SJCRH30 (cell line): ENCODE measurements at regions not wholly inside any gene's neighbourhood (a gene's known extent, or its start where the extent isn't known, plus 50 kb on each side); places are given as distances from the start of the nearest gene placed in this dataset.
"Not testable (repeated sequence)": the region's sequence is repeated elsewhere in the genome, so short reads cannot be mapped to it uniquely, and the experiment has no call there.

ENCODE experiments used
- DNase-seq, 2 experiments: peaks; one replicate each; pipeline ENCODE4 v3.0.0-alpha.2; 2015 to 2020
- H3K27ac ChIP-seq: fragments of 250-450 bp; sonication (Bioruptor Pico); 2 replicates; pipeline ENCODE4 v1.5.1; 2020; ENCODE audit warnings: mild to moderate bottlenecking, moderate library complexity
- H3K27me3 ChIP-seq: fragments of 250-450 bp; sonication (Bioruptor Pico); 2 replicates; pipeline ENCODE4 v1.5.1; 2020; ENCODE audit warnings: mild to moderate bottlenecking, moderate library complexity
- H3K36me3 ChIP-seq: fragments of 250-450 bp; sonication (Bioruptor Pico); 2 replicates; pipeline ENCODE4 v1.5.1; 2020; ENCODE audit warnings: mild to moderate bottlenecking, moderate library complexity
- H3K4me1 ChIP-seq: fragments of 250-450 bp; sonication (Bioruptor Pico); 2 replicates; pipeline ENCODE4 v1.5.1; 2020; ENCODE audit warnings: mild to moderate bottlenecking, moderate library complexity
- H3K4me3 ChIP-seq: fragments of 250-450 bp; sonication (Bioruptor Pico); 2 replicates; pipeline ENCODE4 v1.5.1; 2020; ENCODE audit warnings: mild to moderate bottlenecking, moderate library complexity
- H3K9me3 ChIP-seq: fragments of 250-450 bp; sonication (Bioruptor Pico); replicated peaks from 2 replicates; pipeline ENCODE4 v1.5.1; 2020; ENCODE audit warnings: mild to moderate bottlenecking, moderate library complexity

GRCh38 chr2:14774436-14774968 is 142.0 kb downstream of the LRATD1 start:
- H3K27ac ChIP-seq = no peak overlapping the region
- no peaks in the 10 kb centered on the region for H3K9me3 ChIP-seq
- H3K36me3 ChIP-seq = no peaks in the 10 kb centered on the region
- no peak for DNase-seq
- 0 out of 2 replicates have a peak, but pooled peaks cover 6% of the 10 kb centered on the region for H3K27me3 ChIP-seq
- no peaks in the 10 kb centered on the region for H3K4me1 ChIP-seq
- H3K4me3 ChIP-seq = no peak overlapping the region

GRCh38 chr2:14776216-14776615 is 143.7 kb downstream of the LRATD1 start:
- Histone ChIP-seq H3K27ac (no peak overlapping the region), H3K4me3 (no peak overlapping the region), H3K9me3 (no peaks in the 10 kb centered on the region), H3K27me3 (0 out of 2 replicates have a peak, but pooled peaks cover 6% of the 10 kb centered on the region), H3K36me3 (no peaks in the 10 kb centered on the region), H3K4me1 (no peaks in the 10 kb centered on the region)
- no peak for DNase-seq

GRCh38 chr2:14778015-14778414 is 145.5 kb downstream of the LRATD1 start:
- Histone ChIP-seq H3K4me3 (no peak overlapping the region), H3K4me1 (no peaks in the 10 kb centered on the region), H3K9me3 (no peaks in the 10 kb centered on the region), H3K27me3 (0 out of 2 replicates have a peak, but pooled peaks cover 6% of the 10 kb centered on the region), H3K27ac (no peak overlapping the region), H3K36me3 (no peaks in the 10 kb centered on the region)
- no peak for DNase-seq

- DNase-seq = no peak
- H3K9me3 ChIP-seq = no peaks in the 10 kb centered on the region
- 0 out of 2 replicates have a peak, but pooled peaks cover under 1% of the 10 kb centered on the region for H3K27me3 ChIP-seq
- H3K4me3 ChIP-seq = no peak overlapping the region
- H3K27ac ChIP-seq = no peak overlapping the region
- H3K4me1 ChIP-seq = no peaks in the 10 kb centered on the region
- H3K36me3 ChIP-seq = no peaks in the 10 kb centered on the region
These were observed 146.7 kb downstream of the LRATD1 start for GRCh38 chr2:14779252-14779651.

GRCh38 chr2:14781142-14781541 is 148.6 kb downstream of the LRATD1 start:
- no peak overlapping the region for H3K4me3 ChIP-seq
- no peaks in the 10 kb centered on the region for H3K27me3 ChIP-seq
- no peak for DNase-seq
- H3K27ac ChIP-seq = no peak overlapping the region
- no peaks in the 10 kb centered on the region for H3K4me1 ChIP-seq
- H3K9me3 ChIP-seq = no peaks in the 10 kb centered on the region
- H3K36me3 ChIP-seq = no peaks in the 10 kb centered on the region

- not testable (repeated sequence) for H3K27ac ChIP-seq, H3K36me3 ChIP-seq, H3K4me1 ChIP-seq, H3K9me3 ChIP-seq, H3K4me3 ChIP-seq, DNase-seq, H3K27me3 ChIP-seq
These were observed 156.3 kb downstream of the LRATD1 start for GRCh38 chr2:14788814-14789213.

- no peak for DNase-seq
- Histone ChIP-seq H3K9me3 (no peaks in the 10 kb centered on the region), H3K4me1 (no peaks in the 10 kb centered on the region), H3K27me3 (no peaks in the 10 kb centered on the region), H3K27ac (no peak overlapping the region), H3K36me3 (no peaks in the 10 kb centered on the region), H3K4me3 (no peak overlapping the region)
These were observed 157.6 kb downstream of the LRATD1 start for GRCh38 chr2:14790041-14790640.

- no peak for DNase-seq
- H3K4me1 ChIP-seq = peaks cover 3% of the 10 kb centered on the region; the same call in 1 of the 2 replicates
- no peak overlapping the region for H3K4me3 ChIP-seq
- H3K36me3 ChIP-seq = no peaks in the 10 kb centered on the region
- no peaks in the 10 kb centered on the region for H3K9me3 ChIP-seq
- no peak overlapping the region for H3K27ac ChIP-seq
- no peaks in the 10 kb centered on the region for H3K27me3 ChIP-seq
These were observed 171.5 kb downstream of the LRATD1 start for GRCh38 chr2:14803994-14804393.

- DNase-seq = peak; percentile 13 to 61
- no peaks in the 10 kb centered on the region for H3K27me3 ChIP-seq
- H3K4me1 ChIP-seq = peaks cover 3% of the 10 kb centered on the region; the same call in 1 of the 2 replicates
- H3K9me3 ChIP-seq = no peaks in the 10 kb centered on the region
- no peaks in the 10 kb centered on the region for H3K36me3 ChIP-seq
- H3K4me3 ChIP-seq = no peak overlapping the region
- no peak overlapping the region for H3K27ac ChIP-seq
These were observed 172.4 kb downstream of the LRATD1 start for GRCh38 chr2:14804902-14805301.

GRCh38 chr2:14806613-14807012 is 174.1 kb downstream of the LRATD1 start:
- H3K27ac ChIP-seq = no peak overlapping the region
- H3K36me3 ChIP-seq = no peaks in the 10 kb centered on the region
- H3K27me3 ChIP-seq = no peaks in the 10 kb centered on the region
- peaks cover 3% of the 10 kb centered on the region; the same call in 1 of the 2 replicates for H3K4me1 ChIP-seq
- no peaks in the 10 kb centered on the region for H3K9me3 ChIP-seq
- DNase-seq = no peak
- no peak overlapping the region for H3K4me3 ChIP-seq

GRCh38 chr2:14815201-14815600 is 182.7 kb downstream of the LRATD1 start:
- no peaks in the 10 kb centered on the region for H3K36me3 ChIP-seq
- no peak for DNase-seq
- H3K9me3 ChIP-seq = no peaks in the 10 kb centered on the region
- no peaks in the 10 kb centered on the region for H3K27me3 ChIP-seq
- no peak overlapping the region for H3K4me3 ChIP-seq
- no peaks in the 10 kb centered on the region for H3K4me1 ChIP-seq
- H3K27ac ChIP-seq = no peak overlapping the region

- H3K9me3 ChIP-seq = no peaks in the 10 kb centered on the region
- no peak overlapping the region for H3K27ac ChIP-seq
- no peaks in the 10 kb centered on the region for H3K36me3 ChIP-seq
- no peaks in the 10 kb centered on the region for H3K27me3 ChIP-seq
- no peak for DNase-seq
- no peaks in the 10 kb centered on the region for H3K4me1 ChIP-seq
- H3K4me3 ChIP-seq = no peak overlapping the region
These were observed 183.8 kb downstream of the LRATD1 start for GRCh38 chr2:14816069-14817060.

- Histone ChIP-seq H3K4me3 (no peak overlapping the region), H3K27me3 (no peaks in the 10 kb centered on the region), H3K9me3 (no peaks in the 10 kb centered on the region), H3K4me1 (no peaks in the 10 kb centered on the region), H3K27ac (no peak overlapping the region), H3K36me3 (no peaks in the 10 kb centered on the region)
- DNase-seq = no peak
These were observed 185.3 kb downstream of the LRATD1 start for GRCh38 chr2:14817848-14818247.

GRCh38 chr2:14826518-14826917 is 194.0 kb downstream of the LRATD1 start:
- no peak overlapping the region for H3K27ac ChIP-seq
- DNase-seq = no peak

More at GRCh38 chr2:14826518-14826917, 194.0 kb downstream of the LRATD1 start:
- H3K36me3 ChIP-seq = no peaks in the 10 kb centered on the region
- H3K27me3 ChIP-seq = no peaks in the 10 kb centered on the region
- H3K4me3 ChIP-seq = no peak overlapping the region
- H3K4me1 ChIP-seq = no peaks in the 10 kb centered on the region
- no peaks in the 10 kb centered on the region for H3K9me3 ChIP-seq
